Transverse colon (tissue), 4 donors: ENCODE measurements at regions not wholly inside any gene's neighbourhood (a gene's known extent, or its start where the extent isn't known, plus 50 kb on each side); places are given as distances from the start of the nearest gene placed in this dataset.

Source experiments
- DNase-seq: peaks from one replicate; pipeline ENCODE4 v3.0.0-alpha.2; 2019
- H3K27ac ChIP-seq, 4 donors: fragments of 200-600 bp; sonication (generic); 2 replicates each; pipeline ENCODE4 v1.5.1; 2016 to 2018; ENCODE audit warnings: inconsistent platforms in 4 of 4
- H3K27me3 ChIP-seq: fragments of 200-600 bp; sonication (generic); 2 replicates; pipeline ENCODE4 v1.5.1; 2017; ENCODE audit warnings: inconsistent platforms
- H3K36me3 ChIP-seq, 4 donors: fragments of 200-600 bp; sonication (generic); 2 replicates each; pipeline ENCODE4 v1.5.1; 2017 to 2019; ENCODE audit warnings: inconsistent platforms in 4 of 4
- H3K4me1 ChIP-seq, 4 donors: fragments of 200-600 bp; sonication (generic); 2 replicates each; pipeline ENCODE4 v1.5.1; 2017 to 2020; ENCODE audit warnings: inconsistent platforms in 4 of 4
- H3K4me3 ChIP-seq, 4 donors: fragments of 200-600 bp; sonication (generic); 1 replicate in 1 of 4; 2 replicates in 3 of 4; pipeline versions ENCODE4 v1.5.1 to v1.6.1; 2017 to 2019; ENCODE audit warnings: inconsistent platforms in 4 of 4
- H3K9me3 ChIP-seq, 2 donors: fragments of 200-600 bp; sonication (generic); 2 replicates each; pipeline ENCODE4 v1.5.1; 2017 to 2019; ENCODE audit warnings: inconsistent platforms in 2 of 2
- CTCF ChIP-seq, 5 experiments: fragments of 200-600 bp in 3 of 5; fragments of 450-650 bp in 2 of 5; sonication (generic) in 3 of 5; IDR thresholded peaks; 1 replicate in 2 of 5; 2 replicates in 3 of 5; pipeline ENCODE4 v1.5.1; 2016 to 2017; ENCODE audit warnings: antibody characterized with exemption in 5 of 5, inconsistent platforms in 3 of 5, mild to moderate bottlenecking in 2 of 5, moderate library complexity in 1 of 5
- EP300 ChIP-seq: sonication (generic); formaldehyde crosslinking; IDR thresholded peaks from one replicate; pipeline ENCODE4 v1.6.1; 2017; ENCODE audit warnings: antibody characterized with exemption, low read depth
- POLR2A ChIP-seq: fragments of 450-650 bp; IDR thresholded peaks from one replicate; pipeline ENCODE4 v1.6.1; 2016; ENCODE audit warnings: antibody characterized with exemption, mild to moderate bottlenecking, moderate library complexity
- POLR2AphosphoS5 ChIP-seq, 3 donors: sonication (generic); formaldehyde crosslinking; IDR thresholded peaks; one replicate each; pipeline ENCODE4 v1.6.1; 2016; ENCODE audit warnings: antibody characterized with exemption in 3 of 3
- whole genome bisulfite sequencing, 2 donors: methylation state at CpG; one replicate each; pipeline ENCODE4 v1.1.5; 2018; ENCODE audit warnings: low coverage in 1 of 2; 5-methylcytosine and 5-hydroxymethylcytosine counted together
- in situ Hi-C, 4 donors: fragments of 200-750 bp; cut with MboI; loops; one replicate each; pipeline versions ENCODE4 v1.15.0 to v1.15.1; 2017; ENCODE audit warnings: low sequenced_read_pairs in 3 of 4, low pct_ligation_motif_present in 1 of 4, low pct_unique_long_range_greater_than_20kb in 1 of 4
- intact Hi-C: fragments of 100-400 bp; cut with DNase I; formaldehyde crosslinking; loops from one replicate; pipeline ENCODE4 v1.15.1; 2023; ENCODE audit warnings: low total_unique reads

- WGBS, 2 donors, result 83 to 91% methylated on average over 3 to 7 of the region's 7 CpGs
- Histone ChIP-seq H3K9me3 (no peaks in the 10 kb centered on the region), H3K4me3 (no peak overlapping the region), H3K4me1 (no peaks in the 10 kb centered on the region), H3K27me3 (no peaks in the 10 kb centered on the region), H3K27ac (no peak overlapping the region), H3K36me3 (no peaks in the 10 kb centered on the region)
- no peak for TF ChIP-seq POLR2A
- TF ChIP-seq CTCF (IDR thresholded peaks at IDR 0.05), result no peak
- no peak for TF ChIP-seq POLR2AphosphoS5 (IDR thresholded peaks at IDR 0.05)
- no peak for TF ChIP-seq EP300
- DNase-seq, result no peak
- in situ Hi-C loops, result no loop called here
- intact Hi-C loops, result no loop called here
Observed at GRCh38 chr13:51027644-51028043, 83.4 kb downstream of the C13orf42 start.

DNA sequence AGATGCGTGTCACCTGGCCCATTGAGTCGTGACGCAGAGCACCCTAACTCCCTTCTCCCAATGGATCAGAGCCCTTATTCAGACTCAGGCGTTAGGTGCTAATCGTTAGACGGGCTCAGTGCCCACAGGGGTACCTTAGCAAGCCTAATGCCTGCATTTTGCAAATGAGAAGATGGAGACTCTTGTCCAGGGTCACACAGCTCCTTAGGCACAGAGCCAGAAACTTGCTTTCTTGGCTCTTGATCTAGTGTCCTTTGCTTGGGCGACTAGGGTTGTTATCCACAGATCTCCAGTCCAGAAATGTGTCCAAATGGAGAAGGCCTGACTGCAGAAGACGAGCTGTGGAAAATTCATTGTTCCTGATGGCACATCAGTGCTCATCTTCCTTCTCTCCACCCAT is 85.1 kb downstream of the C13orf42 start:
- intact Hi-C loops (no loop called here), in situ Hi-C loops (no loop called here)
- DNase-seq, result no peak
- TF ChIP-seq POLR2A (no peak), CTCF (IDR thresholded peaks at IDR 0.05) (no peak), EP300 (no peak), POLR2AphosphoS5 (IDR thresholded peaks at IDR 0.05) (no peak)
- Histone ChIP-seq H3K4me1 (no peaks in the 10 kb centered on the region), H3K27me3 (no peaks in the 10 kb centered on the region), H3K36me3 (no peaks in the 10 kb centered on the region), H3K27ac (no peak overlapping the region), H3K9me3 (no peaks in the 10 kb centered on the region), H3K4me3 (no peak overlapping the region)
- WGBS, 2 donors, result 82 to 90% methylated on average over 5 to 8 of the region's 8 CpGs

GRCh38 chr13:51025245-51025905 is 85.7 kb downstream of the C13orf42 start:
- Histone ChIP-seq H3K27me3 (no peaks in the 10 kb centered on the region), H3K27ac (no peak overlapping the region), H3K4me1 (no peaks in the 10 kb centered on the region), H3K4me3 (no peak overlapping the region), H3K9me3 (no peaks in the 10 kb centered on the region), H3K36me3 (no peaks in the 10 kb centered on the region)
- in situ Hi-C loops (no loop called here), intact Hi-C loops (no loop called here)
- no peak for DNase-seq
- 86 to 92% methylated on average over 2 to 11 of the region's 11 CpGs for WGBS, 2 donors
- TF ChIP-seq POLR2AphosphoS5 (IDR thresholded peaks at IDR 0.05), result no peak
- TF ChIP-seq EP300, result no peak
- TF ChIP-seq POLR2A, result no peak
- TF ChIP-seq CTCF (IDR thresholded peaks at IDR 0.05), result no peak

GRCh38 chr13:51021811-51022210 is 89.3 kb downstream of the C13orf42 start:
- Histone ChIP-seq H3K27me3 (no peaks in the 10 kb centered on the region), H3K9me3 (no peaks in the 10 kb centered on the region), H3K4me3 (no peak overlapping the region), H3K27ac (no peak overlapping the region), H3K4me1 (no peaks in the 10 kb centered on the region), H3K36me3 (no peaks in the 10 kb centered on the region)
- in situ Hi-C loops (no loop called here), intact Hi-C loops (no loop called here)
- TF ChIP-seq EP300, result no peak
- TF ChIP-seq POLR2A, result no peak
- TF ChIP-seq CTCF (IDR thresholded peaks at IDR 0.05), result no peak
- TF ChIP-seq POLR2AphosphoS5 (IDR thresholded peaks at IDR 0.05), result no peak
- 84 to 90% methylated on average over 3 of the region's 3 CpGs for WGBS, 2 donors
- no peak for DNase-seq
